ENCODE measurements at regions not wholly inside any gene's neighbourhood (a gene's known extent, or its start where the extent isn't known, plus 50 kb on each side); places are given as distances from the start of the nearest gene placed in this dataset.

- Histone ChIP-seq H3K36me3 (ENCODE audit: control insufficient read depth, insufficient read depth, low read length) (no peaks in the 10 kb centered on the region), H4K20me1 (replicated peaks; ENCODE audit: control insufficient read depth, insufficient read depth, low read length) (no peaks in the 10 kb centered on the region), H3K27me3 (ENCODE audit: control insufficient read depth in 2 of 2, insufficient read depth in 2 of 2, low read length in 2 of 2) (peaks cover 5 to 16% of the 10 kb centered on the region in 2 experiments; a peak in 4 of 5 replicates), H3K79me2 (ENCODE audit: control insufficient read depth, insufficient read depth, low read length) (no peaks in the 10 kb centered on the region), H2AFZ (ENCODE audit: low read depth, low read length) (no peak overlapping the region), H3K4me1 (replicated peaks in 1 of 2; ENCODE audit: control insufficient read depth in 2 of 2, insufficient read depth in 2 of 2, low read length in 2 of 2) (no peaks in the 10 kb centered on the region), H3K4me2 (ENCODE audit: insufficient read depth, low read length) (no peak overlapping the region), H3K9me3 (replicated peaks; ENCODE audit: control insufficient read depth, insufficient read depth, low read depth, low read length) (no peaks in the 10 kb centered on the region), H3K9me1 (ENCODE audit: control insufficient read depth, insufficient read depth, low read length) (no peaks in the 10 kb centered on the region), H3K27ac (ENCODE audit: extremely low read depth, low read depth, low read length) (no peak overlapping the region), H3K9ac (ENCODE audit: insufficient read depth in 1 of 2, low read depth in 2 of 2, low read length in 2 of 2) (no peak overlapping the region), H3K4me3 (no peak overlapping the region)
- ChIA-PET POLR2A (no interaction called here), CTCF (ENCODE audit: low intra/inter-chr PET ratio) (interaction anchor here (0.6 kb wide), 1 partner anchor 1313 kb away, joined by 4 read pairs; no protein-coding TSS in a partner anchor)
- TF ChIP-seq MIER1 (IDR thresholded peaks at IDR 0.05; ENCODE audit: low read depth), result no peak
- TF ChIP-seq DIDO1 (tag; IDR thresholded peaks at IDR 0.05; ENCODE audit: low read depth), result no peak
- no peak for TF ChIP-seq NFXL1 (CRISPR knock-in tag; IDR thresholded peaks at IDR 0.05)
- no peak for TF ChIP-seq NFRKB (IDR thresholded peaks at IDR 0.05; ENCODE audit: low read depth)
- TF ChIP-seq ZNF282 (CRISPR knock-in tag; IDR thresholded peaks at IDR 0.05), result no peak
- TF ChIP-seq CHAMP1 (IDR thresholded peaks at IDR 0.05), result no peak
- in situ Hi-C loops (cut with MboI) (no loop called here), intact Hi-C loops (cut with micrococcal nuclease) (no loop called here)
- FAIRE-seq, result no peak
- no TSS peak for BruUV-seq (replicated peaks)
- ATAC-seq, result no peak
- no peak for DNase-seq (ENCODE audit: extremely low read depth in 1 of 4, low spot score in 3 of 4)
- 2% methylated on average over 4 of the region's 4 CpGs for WGBS (ENCODE audit: insufficient coverage, low coverage, missing lambda C conversion rate)
These were observed 111.3 kb upstream of the ERG start for GRCh38 chr21:38609580-38609979.
